DOHH2 (cell line): ENCODE measurements at regions not wholly inside any gene's neighbourhood (a gene's known extent, or its start where the extent isn't known, plus 50 kb on each side); places are given as distances from the start of the nearest gene placed in this dataset.

ENCODE experiments used
- EZH2phosphoT487 ChIP-seq: fragments of 200-600 bp; sonication (generic); IDR thresholded peaks from 2 replicates; pipeline ENCODE4 v1.6.1; 2017; ENCODE audit warnings: borderline replicate concordance, mild to moderate bottlenecking, antibody characterized with exemption, low read length, moderate library complexity, mixed read lengths
- TF ChIP-seq, protein P1 (sequence below): fragments of 200-600 bp; sonication (generic); IDR thresholded peaks from one replicate; pipeline ENCODE4 v1.5.1; 2014; ENCODE audit warnings: antibody characterized with exemption, mild to moderate bottlenecking, low read depth, low read length; ENCODE audit not compliant: poor library complexity, severe bottlenecking

DNA sequence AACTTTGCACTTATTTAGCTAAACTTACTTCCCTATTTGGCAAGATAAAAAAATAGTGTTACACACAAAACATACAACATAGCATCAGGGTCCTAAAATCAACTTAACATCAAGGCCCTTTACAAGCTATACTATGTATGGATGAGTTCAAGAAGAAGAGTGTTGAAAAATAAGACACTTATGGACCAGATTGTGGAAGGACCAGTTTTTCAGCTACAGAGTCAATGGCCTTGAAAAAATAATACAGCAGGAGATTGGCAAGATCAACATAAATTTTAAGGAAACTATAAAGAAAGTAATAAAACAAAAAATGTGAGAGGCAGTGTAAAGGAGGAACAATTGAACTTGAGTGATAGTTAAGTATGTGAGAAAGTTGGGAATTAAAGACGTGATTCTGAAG is 66.3 kb upstream of the BBX start:
- TF ChIP-seq, protein P1, sequence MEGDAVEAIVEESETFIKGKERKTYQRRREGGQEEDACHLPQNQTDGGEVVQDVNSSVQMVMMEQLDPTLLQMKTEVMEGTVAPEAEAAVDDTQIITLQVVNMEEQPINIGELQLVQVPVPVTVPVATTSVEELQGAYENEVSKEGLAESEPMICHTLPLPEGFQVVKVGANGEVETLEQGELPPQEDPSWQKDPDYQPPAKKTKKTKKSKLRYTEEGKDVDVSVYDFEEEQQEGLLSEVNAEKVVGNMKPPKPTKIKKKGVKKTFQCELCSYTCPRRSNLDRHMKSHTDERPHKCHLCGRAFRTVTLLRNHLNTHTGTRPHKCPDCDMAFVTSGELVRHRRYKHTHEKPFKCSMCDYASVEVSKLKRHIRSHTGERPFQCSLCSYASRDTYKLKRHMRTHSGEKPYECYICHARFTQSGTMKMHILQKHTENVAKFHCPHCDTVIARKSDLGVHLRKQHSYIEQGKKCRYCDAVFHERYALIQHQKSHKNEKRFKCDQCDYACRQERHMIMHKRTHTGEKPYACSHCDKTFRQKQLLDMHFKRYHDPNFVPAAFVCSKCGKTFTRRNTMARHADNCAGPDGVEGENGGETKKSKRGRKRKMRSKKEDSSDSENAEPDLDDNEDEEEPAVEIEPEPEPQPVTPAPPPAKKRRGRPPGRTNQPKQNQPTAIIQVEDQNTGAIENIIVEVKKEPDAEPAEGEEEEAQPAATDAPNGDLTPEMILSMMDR, result no peak
- no peak for TF ChIP-seq EZH2phosphoT487
